Mesenchymal stem cell (in vitro differentiated cells and primary cell): ENCODE measurements at regions not wholly inside any gene's neighbourhood (a gene's known extent, or its start where the extent isn't known, plus 50 kb on each side); places are given as distances from the start of the nearest gene placed in this dataset.

Source experiments
- DNase-seq: peaks from one replicate; pipeline ENCODE4 v3.0.0-alpha.2; 2013
- H2AFZ ChIP-seq: one replicate; pipeline ENCODE4 v1.6.1; 2013; ENCODE audit warnings: low read depth, mild to moderate bottlenecking, control low read depth, inconsistent platforms, low read length, moderate library complexity
- H2AK5ac ChIP-seq: 2 replicates; pipeline ENCODE4 v1.6.1; 2013; ENCODE audit warnings: low read length, moderate library complexity, mild to moderate bottlenecking, inconsistent platforms; ENCODE audit not compliant: severe bottlenecking
- H2BK120ac ChIP-seq: one replicate; pipeline ENCODE4 v1.6.1; 2013; ENCODE audit warnings: low read depth, mild to moderate bottlenecking, inconsistent platforms, low read length, moderate library complexity
- H2BK12ac ChIP-seq, 2 experiments: one replicate each; pipeline ENCODE4 v1.6.1; 2013; ENCODE audit warnings: inconsistent platforms in 2 of 2, low read length in 2 of 2, mild to moderate bottlenecking in 2 of 2, moderate library complexity in 2 of 2, control low read depth in 1 of 2
- H2BK15ac ChIP-seq: one replicate; pipeline ENCODE4 v1.6.1; 2013; ENCODE audit warnings: mild to moderate bottlenecking, low read depth, inconsistent platforms; ENCODE audit not compliant: poor library complexity, severe bottlenecking
- H2BK5ac ChIP-seq: 2 replicates; pipeline ENCODE4 v1.6.1; 2013; ENCODE audit warnings: low read depth, mild to moderate bottlenecking, low read length, control low read depth, inconsistent platforms; ENCODE audit not compliant: poor library complexity, severe bottlenecking
- H3K14ac ChIP-seq, 2 experiments: one replicate each; pipeline ENCODE4 v1.6.1; 2013; ENCODE audit warnings: inconsistent platforms in 2 of 2, low read length in 2 of 2, control low read depth in 1 of 2, mild to moderate bottlenecking in 1 of 2, moderate library complexity in 1 of 2
- H3K18ac ChIP-seq, 2 experiments: one replicate each; pipeline ENCODE4 v1.6.1; 2013; ENCODE audit warnings: inconsistent platforms in 2 of 2, low read length in 2 of 2, control low read depth in 1 of 2, low read depth in 1 of 2, mild to moderate bottlenecking in 1 of 2
- H3K23ac ChIP-seq, 2 experiments: one replicate each; pipeline ENCODE4 v1.6.1; 2013; ENCODE audit warnings: inconsistent platforms in 2 of 2, low read length in 2 of 2, mild to moderate bottlenecking in 2 of 2, moderate library complexity in 2 of 2, control low read depth in 1 of 2
- H3K27ac ChIP-seq: 2 replicates; pipeline ENCODE4 v1.5.1; 2013; ENCODE audit warnings: mild to moderate bottlenecking, moderate library complexity, low read length, control low read depth, inconsistent platforms; ENCODE audit not compliant: poor library complexity, severe bottlenecking
- H3K27me3 ChIP-seq, 2 experiments: 2 replicates each; pipeline versions ENCODE4 v1.6.1 to v1.7.0; 2013; ENCODE audit warnings: low read length in 2 of 2, mild to moderate bottlenecking in 2 of 2, moderate library complexity in 2 of 2, control low read depth in 1 of 2, inconsistent platforms in 1 of 2; ENCODE audit not compliant: control insufficient read depth in 1 of 2, insufficient read depth in 1 of 2
- H3K36me3 ChIP-seq, 2 experiments: 2 replicates each; pipeline versions ENCODE4 v1.6.1 to v1.7.0; 2013; ENCODE audit warnings: low read length in 2 of 2, control low read depth in 1 of 2, inconsistent platforms in 1 of 2, low read depth in 1 of 2, mild to moderate bottlenecking in 1 of 2; ENCODE audit not compliant: insufficient read depth in 2 of 2, control insufficient read depth in 1 of 2
- H3K4ac ChIP-seq, 2 experiments: one replicate each; pipeline ENCODE4 v1.6.1; 2013; ENCODE audit warnings: inconsistent platforms in 2 of 2, low read length in 2 of 2, mild to moderate bottlenecking in 2 of 2, moderate library complexity in 2 of 2, control low read depth in 1 of 2, low read depth in 1 of 2
- H3K4me1 ChIP-seq: 2 replicates; pipeline ENCODE4 v1.6.1; 2013; ENCODE audit warnings: low read depth, low read length, control low read depth; ENCODE audit not compliant: control insufficient read depth, insufficient read depth
- H3K4me2 ChIP-seq: 2 replicates; pipeline ENCODE4 v1.6.1; 2013; ENCODE audit warnings: low read length, mild to moderate bottlenecking, inconsistent platforms; ENCODE audit not compliant: poor library complexity, severe bottlenecking
- H3K4me3 ChIP-seq, 2 experiments: 2 replicates each; pipeline versions ENCODE4 v1.5.1 to v1.7.0; 2013; ENCODE audit warnings: low read length in 2 of 2, mild to moderate bottlenecking in 2 of 2, control low read depth in 1 of 2, low read depth in 1 of 2; ENCODE audit not compliant: insufficient read depth in 1 of 2
- H3K79me1 ChIP-seq: replicated peaks from 2 replicates; pipeline ENCODE4 v1.6.1; 2013; ENCODE audit warnings: mild to moderate bottlenecking, control low read depth, low read length, inconsistent platforms; ENCODE audit not compliant: poor library complexity, severe bottlenecking
- H3K9ac ChIP-seq: 2 replicates; pipeline ENCODE4 v1.7.0; 2013; ENCODE audit warnings: mild to moderate bottlenecking, low read length, moderate library complexity
- H3K9me3 ChIP-seq: 2 replicates; pipeline ENCODE4 v1.7.0; 2013; ENCODE audit warnings: mild to moderate bottlenecking, low read length; ENCODE audit not compliant: control insufficient read depth
- H4K8ac ChIP-seq: one replicate; pipeline ENCODE4 v1.6.1; 2013; ENCODE audit warnings: inconsistent platforms, mild to moderate bottlenecking, low read length, moderate library complexity
- H4K91ac ChIP-seq: one replicate; pipeline ENCODE4 v1.6.1; 2013; ENCODE audit warnings: mild to moderate bottlenecking, low read length, inconsistent platforms
- WGBS: methylation state at CpG from one replicate; pipeline ENCODE4 v1.1.7; 2013; ENCODE audit warnings: mixed read lengths; 5-methylcytosine and 5-hydroxymethylcytosine counted together

- Histone ChIP-seq H2AFZ (no peak overlapping the region), H3K9me3 (no peaks in the 10 kb centered on the region), H3K36me3 (no peaks in the 10 kb centered on the region), H3K14ac (no peak overlapping the region), H3K27me3 (no peaks in the 10 kb centered on the region), H3K4me1 (no peaks in the 10 kb centered on the region), H2BK5ac (no peak overlapping the region), H3K4me3 (no peak overlapping the region), H2BK15ac (no peak overlapping the region), H2BK12ac (no peak overlapping the region), H3K4me2 (no peak overlapping the region), H3K23ac (no peak overlapping the region), H4K91ac (no peak overlapping the region), H2AK5ac (no peak overlapping the region), H3K18ac (no peak overlapping the region), H3K79me1 (no peaks in the 10 kb centered on the region), H4K8ac (no peak overlapping the region), H3K27ac (no peak overlapping the region), H3K9ac (no peak overlapping the region), H2BK120ac (no peak overlapping the region), H3K4ac (no peak overlapping the region)
- no peak for DNase-seq
Observed at GRCh38 chr4:66647476-66647875, 897.8 kb downstream of the CENPC start.

DNA sequence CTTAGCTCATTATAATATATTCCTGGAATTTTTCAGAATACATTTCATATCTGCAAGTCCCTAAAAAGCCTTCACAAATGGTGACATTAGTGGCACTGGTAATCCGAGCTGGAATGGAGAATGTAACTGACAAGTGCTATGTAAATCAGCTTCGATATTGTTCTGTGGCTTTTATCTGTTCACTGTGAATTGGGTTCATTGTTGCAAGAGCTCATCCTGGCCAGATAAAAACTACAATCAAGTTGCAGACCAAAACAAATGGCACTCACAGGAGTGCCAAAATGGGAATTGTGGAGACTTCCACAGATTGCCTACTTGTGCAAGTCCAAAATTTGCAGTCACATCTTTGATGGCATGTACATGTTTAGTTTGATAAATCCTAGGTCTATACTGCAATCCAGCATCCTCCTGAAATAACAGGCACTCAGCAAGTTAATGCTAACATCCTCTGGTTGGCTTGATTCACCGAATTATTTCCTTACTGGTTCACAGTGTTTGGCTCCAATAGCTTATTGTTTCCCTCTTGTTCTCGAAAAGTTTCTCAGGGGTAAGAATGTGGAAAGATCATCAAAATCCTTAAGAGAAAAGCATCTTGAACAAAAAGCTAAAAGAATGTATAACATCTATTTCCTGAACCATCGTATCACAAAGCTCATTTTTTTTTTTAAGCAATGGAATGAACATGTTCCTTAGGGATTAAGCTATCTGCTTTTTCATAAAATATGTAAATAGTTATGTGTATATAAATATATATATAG is 904.9 kb downstream of the CENPC start:
- DNase-seq: no peak
- no peak overlapping the region for H4K91ac ChIP-seq
- no peak overlapping the region for H3K4ac ChIP-seq
- H2BK5ac ChIP-seq: no peak overlapping the region
- no peak overlapping the region for H3K23ac ChIP-seq
- H3K4me2 ChIP-seq: no peak overlapping the region
- H3K4me1 ChIP-seq: no peaks in the 10 kb centered on the region
- H3K36me3 ChIP-seq: no peaks in the 10 kb centered on the region
- no peak overlapping the region for H2AFZ ChIP-seq
- no peak overlapping the region for H2BK12ac ChIP-seq
- H2BK15ac ChIP-seq: no peak overlapping the region
- H3K18ac ChIP-seq: no peak overlapping the region
- H4K8ac ChIP-seq: no peak overlapping the region
- no peak overlapping the region for H3K9ac ChIP-seq
- H3K27me3 ChIP-seq: no peaks in the 10 kb centered on the region
- no peaks in the 10 kb centered on the region for H3K9me3 ChIP-seq
- no peak overlapping the region for H2AK5ac ChIP-seq
- no peak overlapping the region for H2BK120ac ChIP-seq
- no peak overlapping the region for H3K4me3 ChIP-seq
- no peak overlapping the region for H3K27ac ChIP-seq
- H3K14ac ChIP-seq: no peak overlapping the region
- H3K79me1 ChIP-seq: no peaks in the 10 kb centered on the region
- WGBS: 95% methylated on average over 3 of the region's 5 CpGs

GRCh38 chr4:66639361-66639760 is 905.9 kb downstream of the CENPC start:
- no peaks in the 10 kb centered on the region for H3K4me1 ChIP-seq
- no peak overlapping the region for H4K8ac ChIP-seq
- H3K27me3 ChIP-seq: no peaks in the 10 kb centered on the region
- no peak overlapping the region for H2BK15ac ChIP-seq
- H3K14ac ChIP-seq: no peak overlapping the region
- no peak overlapping the region for H3K23ac ChIP-seq
- H4K91ac ChIP-seq: no peak overlapping the region
- no peak overlapping the region for H3K27ac ChIP-seq
- H3K79me1 ChIP-seq: no peaks in the 10 kb centered on the region
- no peaks in the 10 kb centered on the region for H3K36me3 ChIP-seq
- no peaks in the 10 kb centered on the region for H3K9me3 ChIP-seq
- no peak overlapping the region for H2AFZ ChIP-seq
- H2BK120ac ChIP-seq: no peak overlapping the region
- no peak overlapping the region for H2AK5ac ChIP-seq
- DNase-seq: no peak
- H2BK12ac ChIP-seq: no peak overlapping the region
- H2BK5ac ChIP-seq: no peak overlapping the region
- no peak overlapping the region for H3K9ac ChIP-seq
- H3K4me2 ChIP-seq: no peak overlapping the region
- no peak overlapping the region for H3K4ac ChIP-seq
- H3K4me3 ChIP-seq: no peak overlapping the region
- H3K18ac ChIP-seq: no peak overlapping the region

DNA sequence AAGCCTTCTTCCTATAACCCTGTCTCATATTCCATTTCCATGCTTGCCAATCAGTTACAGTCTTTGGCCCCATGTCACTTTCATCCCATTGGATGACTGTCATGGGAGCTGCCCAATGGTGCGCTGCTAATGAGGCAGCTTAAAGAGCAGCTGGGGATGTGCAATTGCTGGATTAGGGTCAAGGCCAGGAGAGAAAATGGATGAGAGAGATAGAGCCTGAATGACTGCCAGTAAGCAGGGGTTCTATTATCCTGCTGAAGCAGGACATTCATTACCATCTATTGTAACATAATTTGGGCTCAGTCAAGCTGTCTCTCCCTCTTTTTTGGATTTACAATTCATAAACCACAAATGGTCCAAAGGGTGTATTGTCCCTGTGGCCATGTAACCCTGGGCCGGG is 909.0 kb downstream of the CENPC start:
- no peak overlapping the region for H4K91ac ChIP-seq
- no peak overlapping the region for H3K23ac ChIP-seq

More for the DNA sequence above, 909.0 kb downstream of the CENPC start:
- no peak overlapping the region for H2AFZ ChIP-seq
- no peaks in the 10 kb centered on the region for H3K9me3 ChIP-seq
- no peaks in the 10 kb centered on the region for H3K79me1 ChIP-seq
- H3K27ac ChIP-seq: no peak overlapping the region
- 74% methylated on average over 2 of the region's 2 CpGs for WGBS
- H3K4ac ChIP-seq: no peak overlapping the region
- no peak overlapping the region for H2BK120ac ChIP-seq
- H3K9ac ChIP-seq: no peak overlapping the region
- H3K27me3 ChIP-seq: no peaks in the 10 kb centered on the region
- H3K4me3 ChIP-seq: no peak overlapping the region
- no peaks in the 10 kb centered on the region for H3K4me1 ChIP-seq
- H2AK5ac ChIP-seq: no peak overlapping the region
- DNase-seq: no peak
- H2BK5ac ChIP-seq: no peak overlapping the region
- no peak overlapping the region for H3K4me2 ChIP-seq
- H3K18ac ChIP-seq: no peak overlapping the region
- H4K8ac ChIP-seq: no peak overlapping the region
- H2BK15ac ChIP-seq: no peak overlapping the region
- H3K14ac ChIP-seq: no peak overlapping the region
- no peak overlapping the region for H2BK12ac ChIP-seq
- H3K36me3 ChIP-seq: no peaks in the 10 kb centered on the region
